Tibial nerve (tissue), 4 donors: ENCODE measurements at regions not wholly inside any gene's neighbourhood (a gene's known extent, or its start where the extent isn't known, plus 50 kb on each side); places are given as distances from the start of the nearest gene placed in this dataset.

ENCODE experiments used
- EP300 ChIP-seq, 2 donors: sonication (generic); formaldehyde crosslinking; IDR thresholded peaks; one replicate each; pipeline ENCODE4 v1.6.1; 2017; ENCODE audit warnings: antibody characterized with exemption in 2 of 2, mild to moderate bottlenecking in 1 of 2
- POLR2A ChIP-seq, 2 donors: fragments of 450-650 bp; IDR thresholded peaks; one replicate each; pipeline ENCODE4 v1.6.1; 2017; ENCODE audit warnings: antibody characterized with exemption in 2 of 2, mild to moderate bottlenecking in 2 of 2, moderate library complexity in 2 of 2
- TF ChIP-seq, protein P1 (sequence below), 5 experiments: fragments of 200-600 bp in 3 of 5; fragments of 450-650 bp in 2 of 5; sonication (generic) in 3 of 5; IDR thresholded peaks; one replicate each; pipeline ENCODE4 v1.5.1; 2016 to 2019; ENCODE audit warnings: antibody characterized with exemption in 5 of 5, mild to moderate bottlenecking in 3 of 5, moderate library complexity in 2 of 5

- TF ChIP-seq, protein P1, sequence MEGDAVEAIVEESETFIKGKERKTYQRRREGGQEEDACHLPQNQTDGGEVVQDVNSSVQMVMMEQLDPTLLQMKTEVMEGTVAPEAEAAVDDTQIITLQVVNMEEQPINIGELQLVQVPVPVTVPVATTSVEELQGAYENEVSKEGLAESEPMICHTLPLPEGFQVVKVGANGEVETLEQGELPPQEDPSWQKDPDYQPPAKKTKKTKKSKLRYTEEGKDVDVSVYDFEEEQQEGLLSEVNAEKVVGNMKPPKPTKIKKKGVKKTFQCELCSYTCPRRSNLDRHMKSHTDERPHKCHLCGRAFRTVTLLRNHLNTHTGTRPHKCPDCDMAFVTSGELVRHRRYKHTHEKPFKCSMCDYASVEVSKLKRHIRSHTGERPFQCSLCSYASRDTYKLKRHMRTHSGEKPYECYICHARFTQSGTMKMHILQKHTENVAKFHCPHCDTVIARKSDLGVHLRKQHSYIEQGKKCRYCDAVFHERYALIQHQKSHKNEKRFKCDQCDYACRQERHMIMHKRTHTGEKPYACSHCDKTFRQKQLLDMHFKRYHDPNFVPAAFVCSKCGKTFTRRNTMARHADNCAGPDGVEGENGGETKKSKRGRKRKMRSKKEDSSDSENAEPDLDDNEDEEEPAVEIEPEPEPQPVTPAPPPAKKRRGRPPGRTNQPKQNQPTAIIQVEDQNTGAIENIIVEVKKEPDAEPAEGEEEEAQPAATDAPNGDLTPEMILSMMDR (IDR thresholded peaks at IDR 0.05), result no peak
- TF ChIP-seq POLR2A (IDR thresholded peaks at IDR 0.05) (no peak), EP300 (IDR thresholded peaks at IDR 0.05) (no peak)
Observed at GRCh38 chr20:19017104-19017690, 195.2 kb upstream of the SLC24A3 start.
